HG03354 (cell line): ENCODE measurements at regions not wholly inside any gene's neighbourhood (a gene's known extent, or its start where the extent isn't known, plus 50 kb on each side); places are given as distances from the start of the nearest gene placed in this dataset.
"Not testable (repeated sequence)": the region's sequence is repeated elsewhere in the genome, so short reads cannot be mapped to it uniquely, and the experiment has no call there.

Experiments used
- ATAC-seq: cut with Tn5 transposase; IDR thresholded peaks from one replicate; pipeline ENCODE4 v1.9.1; 2021; ENCODE audit warnings: mild to moderate bottlenecking; ENCODE audit not compliant: unreplicated experiment, poor library complexity, severe bottlenecking

- ATAC-seq: no peak
Observed at GRCh38 chr18:30142248-30142647, 900.3 kb downstream of the DSC3 start.

DNA sequence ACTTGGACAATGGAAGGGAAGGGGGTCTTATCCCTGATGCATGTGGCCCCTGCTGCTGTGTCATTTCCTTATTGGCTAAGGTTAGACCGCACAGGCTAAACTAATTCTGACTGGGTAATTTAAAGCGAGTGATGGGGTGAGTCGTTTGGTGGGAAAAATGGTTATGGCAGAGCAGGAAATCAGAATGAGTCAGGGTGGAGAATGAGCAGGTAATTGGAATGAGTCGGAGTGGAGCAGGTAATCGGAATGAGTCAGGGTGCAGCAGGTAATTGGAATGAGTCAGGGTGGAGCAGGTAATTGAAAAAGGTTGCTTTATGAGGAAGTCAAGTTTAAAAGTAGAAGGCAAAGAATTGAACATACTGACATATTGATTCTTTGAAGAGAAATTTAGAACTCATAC is 901.0 kb downstream of the DSC3 start:
- ATAC-seq: not testable (repeated sequence)

DNA sequence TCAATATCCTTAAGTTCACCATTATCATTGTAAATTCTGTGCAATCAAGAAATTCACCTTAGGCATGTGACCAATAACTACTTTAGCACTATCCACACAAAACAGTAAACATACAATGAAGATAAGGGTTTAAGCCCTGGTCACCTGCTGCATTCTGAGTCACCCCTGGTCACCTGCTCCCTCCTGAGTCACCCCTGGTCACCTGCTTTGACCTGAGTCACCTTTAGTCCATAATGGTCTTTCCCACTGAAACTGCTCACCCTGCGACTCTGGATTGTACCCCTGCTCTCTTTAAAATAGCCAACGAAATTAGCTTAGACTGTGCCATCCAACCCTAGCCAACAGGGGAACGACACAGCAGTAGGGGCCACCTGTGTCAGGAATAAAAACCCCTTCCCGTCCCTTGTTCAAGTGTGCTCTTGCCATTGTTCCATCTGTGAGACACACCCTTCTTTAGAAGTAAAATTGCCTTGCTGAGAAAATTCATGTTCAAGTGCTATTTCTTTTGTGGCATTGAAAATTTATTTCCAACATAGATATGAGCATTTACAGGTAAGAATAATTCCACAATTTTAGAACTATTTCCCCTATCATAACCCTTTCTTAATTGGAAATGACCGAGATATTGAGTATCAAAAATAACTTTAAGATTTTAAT is 902.8 kb downstream of the DSC3 start:
- no peak for ATAC-seq

- no peak for ATAC-seq
Observed at GRCh38 chr18:30135938-30136337, 906.6 kb downstream of the DSC3 start.

DNA sequence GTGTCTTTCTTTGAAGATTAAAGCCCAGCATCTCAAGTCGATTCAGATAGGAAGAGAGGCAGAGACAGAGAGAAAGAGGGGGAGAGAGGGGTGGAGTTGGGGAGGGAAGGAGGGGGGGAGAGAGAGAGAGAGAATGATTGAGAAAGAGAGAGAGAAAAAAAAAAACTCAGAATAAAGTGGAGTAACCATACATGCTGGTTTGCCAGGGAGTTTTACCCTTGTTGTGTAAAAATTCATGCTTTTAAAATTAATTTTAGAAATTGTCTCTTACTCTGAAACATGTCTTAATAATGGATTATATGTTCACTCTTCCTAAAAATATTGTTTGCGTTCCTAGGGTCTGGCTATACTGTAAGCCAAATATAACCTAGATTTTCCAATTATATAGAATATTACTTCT is 908.5 kb downstream of the DSC3 start:
- ATAC-seq: no peak

- ATAC-seq: no peak
Observed at GRCh38 chr18:30132959-30133358, 909.6 kb downstream of the DSC3 start.

- no peak for ATAC-seq
Observed at GRCh38 chr18:30121397-30121796, 921.1 kb downstream of the DSC3 start.

GRCh38 chr18:30113454-30113853 is 929.1 kb downstream of the DSC3 start:
- no peak for ATAC-seq

DNA sequence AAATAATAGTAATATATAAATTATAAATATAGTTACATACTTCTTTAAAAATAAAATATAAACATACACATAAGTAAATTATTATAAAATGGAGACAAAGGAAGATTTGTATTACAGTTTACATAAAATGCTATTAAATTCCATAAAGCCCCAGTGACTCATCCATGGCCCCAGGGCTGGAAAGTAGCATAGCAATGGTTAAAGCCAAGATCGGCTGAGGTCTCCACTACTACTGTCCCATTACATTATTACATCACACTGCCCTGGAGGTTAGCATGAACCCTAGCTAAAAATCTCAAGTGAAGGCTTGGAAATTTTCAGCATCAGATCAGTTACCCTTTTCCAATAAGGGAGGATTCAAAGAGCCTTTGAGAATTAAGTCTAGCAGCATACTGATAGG is 936.2 kb downstream of the DSC3 start:
- no peak for ATAC-seq

GRCh38 chr18:30103881-30104280 is 938.7 kb downstream of the DSC3 start:
- no peak for ATAC-seq

GRCh38 chr18:30096796-30097195 is 945.7 kb downstream of the DSC3 start:
- no peak for ATAC-seq

GRCh38 chr18:30094556-30094955 is 948.0 kb downstream of the DSC3 start:
- no peak for ATAC-seq

DNA sequence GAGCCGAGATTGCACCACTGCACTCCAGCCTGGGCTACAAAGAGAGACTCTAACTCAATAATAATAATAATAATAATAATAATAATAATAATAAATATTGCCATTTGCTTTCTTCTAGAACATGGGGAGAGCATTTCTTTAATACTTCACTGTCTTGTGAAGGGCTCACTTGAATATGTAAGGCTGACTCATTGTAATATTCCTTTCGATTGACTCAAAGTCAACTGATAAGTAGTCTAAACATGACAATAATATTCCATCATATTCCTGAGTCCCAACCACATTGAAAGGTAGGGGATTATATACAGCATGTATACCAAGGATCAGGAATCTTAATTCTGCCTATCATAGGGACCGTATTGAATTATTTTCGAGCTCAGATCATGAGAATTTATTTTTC is 949.2 kb downstream of the DSC3 start:
- ATAC-seq: no peak

GRCh38 chr18:30088238-30089015 is 954.1 kb downstream of the DSC3 start:
- ATAC-seq: no peak

GRCh38 chr18:30086351-30086750 is 956.2 kb downstream of the DSC3 start:
- ATAC-seq: no peak

DNA sequence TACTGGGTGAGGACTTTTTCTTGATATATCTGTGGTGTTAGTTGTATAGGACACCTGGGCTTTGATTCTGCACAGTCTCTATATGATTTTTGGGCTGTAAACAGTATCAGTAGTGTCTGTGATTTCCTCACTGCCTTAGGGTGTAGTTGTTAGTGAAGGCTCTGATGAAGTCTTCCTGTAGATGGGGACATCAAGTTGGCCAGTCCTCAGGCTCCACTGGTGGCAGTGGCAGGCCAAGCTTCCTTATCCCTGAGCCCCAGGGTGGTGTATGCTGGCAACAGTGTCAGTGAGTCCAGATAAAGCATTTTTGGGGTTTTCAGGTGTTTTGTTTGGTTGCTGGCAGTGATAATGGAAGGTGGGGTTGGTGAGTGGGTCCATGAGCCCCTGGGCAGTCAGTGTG is 961.4 kb downstream of the DSC3 start:
- no peak for ATAC-seq

- no peak for ATAC-seq
Observed at GRCh38 chr18:30072609-30073385, 969.7 kb downstream of the DSC3 start.

DNA sequence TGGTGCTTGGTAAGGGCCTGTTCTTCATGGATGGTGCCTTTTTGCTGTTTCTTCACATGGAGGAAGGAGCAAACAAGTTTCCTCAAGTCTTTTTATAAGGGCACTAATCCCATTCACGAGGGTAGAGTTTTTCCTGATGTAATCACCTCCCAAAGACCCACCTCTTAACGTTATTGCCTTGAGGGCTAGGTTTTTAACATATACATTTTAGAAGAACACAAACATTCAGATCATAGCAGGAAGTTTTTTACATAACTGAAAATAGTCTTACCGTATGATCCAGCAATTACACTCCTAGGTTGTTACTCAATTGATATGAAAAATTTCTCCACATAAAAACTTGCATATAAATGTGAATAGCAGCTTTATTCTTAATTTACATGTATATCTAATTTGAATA is 976.3 kb downstream of the DSC3 start:
- ATAC-seq: no peak

DNA sequence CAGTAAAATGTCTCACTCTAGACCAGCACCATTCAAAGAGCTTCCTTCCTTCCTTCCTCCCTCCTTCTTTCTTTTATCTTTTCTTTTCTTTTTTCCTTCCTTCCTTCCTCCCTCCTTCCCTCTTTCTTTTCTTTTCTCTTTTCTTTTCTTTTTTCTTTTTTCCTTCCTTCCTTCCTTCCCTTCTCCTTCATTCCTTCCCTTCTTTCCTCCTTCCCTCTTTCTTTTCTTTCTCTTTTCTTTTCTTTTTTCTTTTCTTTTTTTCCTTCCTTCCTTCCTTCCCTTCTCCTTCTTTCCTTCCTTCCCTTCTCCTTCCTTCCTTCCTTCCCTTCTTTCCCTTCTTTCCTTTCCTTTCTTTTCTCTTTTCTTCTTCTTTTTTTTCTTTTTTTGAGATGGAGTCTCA is 985.1 kb downstream of the DSC3 start:
- ATAC-seq: no peak

- ATAC-seq: no peak
Observed at GRCh38 chr18:30056528-30056927, 986.0 kb downstream of the DSC3 start.

DNA sequence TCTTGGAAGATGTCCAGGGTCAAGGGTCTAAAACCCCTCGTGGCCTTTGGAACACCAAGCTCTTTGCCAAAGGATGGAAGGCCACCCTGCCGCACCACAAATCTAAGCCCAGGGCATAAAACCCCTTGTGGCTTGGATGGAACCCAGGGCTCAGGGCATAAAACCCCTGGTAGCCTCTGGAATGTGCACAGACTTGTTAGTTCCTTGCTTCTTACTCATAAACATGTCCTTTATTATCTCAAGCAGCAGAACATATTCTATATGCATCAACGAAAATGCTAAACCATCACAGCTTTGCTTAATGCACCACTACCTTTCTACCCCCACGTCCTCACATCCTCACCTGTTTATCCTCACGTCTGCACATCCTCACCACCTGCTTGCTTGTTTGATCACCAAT is 998.0 kb downstream of the DSC3 start:
- no peak for ATAC-seq
